ENCODE measurements at regions not wholly inside any gene's neighbourhood (a gene's known extent, or its start where the extent isn't known, plus 50 kb on each side); places are given as distances from the start of the nearest gene placed in this dataset.

- no peak overlapping the region for H3K4me3 ChIP-seq (ENCODE audit: low read depth, poor library complexity, severe bottlenecking)
- intact Hi-C loops (cut with DNase I; ENCODE audit: low total_unique reads) = no loop called here
- DNase-seq (ENCODE audit: low spot score in 2 of 2) = no peak
- WGBS, 2 donors = 59 to 61% methylated on average over 3 of the region's 3 CpGs
- TF ChIP-seq, protein P1, sequence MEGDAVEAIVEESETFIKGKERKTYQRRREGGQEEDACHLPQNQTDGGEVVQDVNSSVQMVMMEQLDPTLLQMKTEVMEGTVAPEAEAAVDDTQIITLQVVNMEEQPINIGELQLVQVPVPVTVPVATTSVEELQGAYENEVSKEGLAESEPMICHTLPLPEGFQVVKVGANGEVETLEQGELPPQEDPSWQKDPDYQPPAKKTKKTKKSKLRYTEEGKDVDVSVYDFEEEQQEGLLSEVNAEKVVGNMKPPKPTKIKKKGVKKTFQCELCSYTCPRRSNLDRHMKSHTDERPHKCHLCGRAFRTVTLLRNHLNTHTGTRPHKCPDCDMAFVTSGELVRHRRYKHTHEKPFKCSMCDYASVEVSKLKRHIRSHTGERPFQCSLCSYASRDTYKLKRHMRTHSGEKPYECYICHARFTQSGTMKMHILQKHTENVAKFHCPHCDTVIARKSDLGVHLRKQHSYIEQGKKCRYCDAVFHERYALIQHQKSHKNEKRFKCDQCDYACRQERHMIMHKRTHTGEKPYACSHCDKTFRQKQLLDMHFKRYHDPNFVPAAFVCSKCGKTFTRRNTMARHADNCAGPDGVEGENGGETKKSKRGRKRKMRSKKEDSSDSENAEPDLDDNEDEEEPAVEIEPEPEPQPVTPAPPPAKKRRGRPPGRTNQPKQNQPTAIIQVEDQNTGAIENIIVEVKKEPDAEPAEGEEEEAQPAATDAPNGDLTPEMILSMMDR (IDR thresholded peaks at IDR 0.05) = no peak
- TF ChIP-seq POLR2A (IDR thresholded peaks at IDR 0.05) = no peak
Measured at GRCh38 chr7:108637049-108637621, 67.5 kb downstream of the DNAJB9 start.

DNA sequence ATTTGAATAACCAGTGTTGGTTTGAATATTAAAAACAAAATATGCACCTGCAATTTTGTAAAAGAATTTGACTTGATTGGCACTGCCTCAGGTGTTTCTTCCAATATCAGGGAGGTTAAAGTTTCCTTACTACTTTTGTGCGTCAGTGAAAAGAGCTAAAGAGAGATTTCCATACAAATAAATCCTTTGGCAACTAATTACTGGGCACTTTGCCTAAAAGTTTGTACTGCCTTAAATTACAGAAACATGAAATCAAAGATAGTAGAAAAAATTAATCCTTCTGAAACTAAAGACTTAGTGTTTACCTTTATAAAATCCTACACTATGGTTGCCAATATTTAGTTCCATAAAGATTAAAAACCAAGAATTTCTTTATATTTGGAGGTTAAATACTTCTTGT is 72.5 kb downstream of the DNAJB9 start:
- intact Hi-C loops (cut with DNase I; ENCODE audit: low total_unique reads) = no loop called here

GRCh38 chr7:108643136-108643535 is 73.5 kb downstream of the DNAJB9 start:
- DNase-seq (ENCODE audit: low spot score in 2 of 2) = no peak
- intact Hi-C loops (cut with DNase I; ENCODE audit: low total_unique reads) = no loop called here
- 75 to 81% methylated on average over 5 of the region's 5 CpGs for WGBS, 2 donors
- H3K4me3 ChIP-seq (ENCODE audit: low read depth, poor library complexity, severe bottlenecking) = no peak overlapping the region
- no peak for TF ChIP-seq POLR2A (IDR thresholded peaks at IDR 0.05)

More for the DNA sequence above, 72.5 kb downstream of the DNAJB9 start:
- H3K4me3 ChIP-seq (ENCODE audit: low read depth, poor library complexity, severe bottlenecking) = no peak overlapping the region
- TF ChIP-seq POLR2A (IDR thresholded peaks at IDR 0.05) = no peak
- TF ChIP-seq, protein P1 (IDR thresholded peaks at IDR 0.05) = no peak
- DNase-seq (ENCODE audit: low spot score in 2 of 2) = no peak
- WGBS, 2 donors = 30 to 36% methylated on average over 1 of the region's 1 CpG

DNA sequence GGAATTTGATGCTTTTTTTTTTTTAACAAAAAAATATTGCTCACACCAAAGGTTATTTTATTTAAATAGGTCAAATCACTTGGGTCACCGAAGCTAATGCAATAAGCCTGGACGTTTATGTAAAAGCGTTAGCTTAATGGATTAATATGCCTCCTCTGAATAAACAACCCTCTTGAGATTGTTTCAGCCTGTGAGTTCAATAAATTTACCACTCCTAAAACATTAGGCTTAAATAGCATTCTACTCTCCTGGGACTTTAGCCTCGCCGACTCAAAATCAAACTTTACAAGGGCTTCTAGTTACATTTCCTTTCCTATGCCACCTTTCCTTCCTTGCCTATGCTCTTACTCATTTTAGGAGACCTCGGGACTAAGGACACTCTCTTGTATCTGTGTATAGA is 79.3 kb downstream of the DNAJB9 start:
- no peak overlapping the region for H3K4me3 ChIP-seq (ENCODE audit: low read depth, poor library complexity, severe bottlenecking)
- intact Hi-C loops (cut with DNase I; ENCODE audit: low total_unique reads) = no loop called here
- no peak for DNase-seq (ENCODE audit: low spot score in 2 of 2)
- TF ChIP-seq POLR2A (IDR thresholded peaks at IDR 0.05) = no peak
- TF ChIP-seq, protein P1 (IDR thresholded peaks at IDR 0.05) = no peak
- WGBS, 2 donors = 74 to 76% methylated on average over 6 of the region's 6 CpGs

DNA sequence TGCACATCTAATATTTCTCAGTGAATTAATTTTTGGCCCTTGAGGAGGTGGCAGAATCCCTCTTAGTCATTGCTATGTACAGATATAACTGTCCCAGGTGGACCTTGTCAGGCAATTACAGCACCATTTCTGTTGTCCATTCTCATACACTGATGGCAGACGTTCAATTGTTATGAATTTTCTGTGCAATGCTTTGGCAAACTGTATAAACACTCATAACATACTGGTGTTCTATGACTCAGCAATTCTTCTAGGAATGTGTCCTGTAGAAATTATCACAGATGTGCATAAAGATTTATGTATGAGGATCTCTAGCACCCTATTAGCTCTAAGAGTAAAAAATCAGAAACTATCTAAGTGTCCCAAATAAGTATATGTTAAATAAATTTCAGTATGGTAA is 80.8 kb downstream of the DNAJB9 start:
- intact Hi-C loops (cut with DNase I; ENCODE audit: low total_unique reads) = no loop called here
- 16 to 25% methylated on average over 1 of the region's 1 CpG for WGBS, 2 donors
- no peak overlapping the region for H3K4me3 ChIP-seq (ENCODE audit: low read depth, poor library complexity, severe bottlenecking)
- TF ChIP-seq, protein P1 (IDR thresholded peaks at IDR 0.05) = no peak
- no peak for TF ChIP-seq POLR2A (IDR thresholded peaks at IDR 0.05)
- no peak for DNase-seq (ENCODE audit: low spot score in 2 of 2)

GRCh38 chr7:108652886-108653285 is 83.2 kb downstream of the DNAJB9 start:
- TF ChIP-seq, protein P1 (IDR thresholded peaks at IDR 0.05) = no peak
- no peak for TF ChIP-seq POLR2A (IDR thresholded peaks at IDR 0.05)
- no peak for DNase-seq (ENCODE audit: low spot score in 2 of 2)
- 92% methylated on average over 9 of the region's 9 CpGs for WGBS, 2 donors
- intact Hi-C loops (cut with DNase I; ENCODE audit: low total_unique reads) = no loop called here
- no peak overlapping the region for H3K4me3 ChIP-seq (ENCODE audit: low read depth, poor library complexity, severe bottlenecking)

Data from lower leg skin (tissue), 4 donors.